Stomach (tissue), 8 donors: ENCODE measurements at regions not wholly inside any gene's neighbourhood (a gene's known extent, or its start where the extent isn't known, plus 50 kb on each side); places are given as distances from the start of the nearest gene placed in this dataset.

Experiments used
- DNase-seq, 2 donors: peaks; one replicate each; pipeline versions ENCODE4 v3.0.0 to v3.0.0-alpha.2; 2013 to 2019
- H3K27ac ChIP-seq, 5 donors: fragments of 200-600 bp in 4 of 5; sonication (generic) in 4 of 5; one replicate each; pipeline ENCODE4 v1.5.1; 2013 to 2019; ENCODE audit warnings: mild to moderate bottlenecking in 1 of 5, moderate library complexity in 1 of 5
- H3K27me3 ChIP-seq, 3 donors: fragments of 200-600 bp; sonication (generic); one replicate each; pipeline ENCODE4 v1.5.1; 2017 to 2019; ENCODE audit warnings: mixed run types in 1 of 3
- H3K36me3 ChIP-seq, 4 donors: fragments of 200-600 bp; sonication (generic); 1 replicate in 3 of 4; 2 replicates in 1 of 4; pipeline ENCODE4 v1.5.1; 2016 to 2019
- H3K4me1 ChIP-seq, 4 donors: fragments of 200-600 bp; sonication (generic); one replicate each; pipeline ENCODE4 v1.5.1; 2016 to 2019
- H3K4me3 ChIP-seq, 4 donors: fragments of 200-600 bp; sonication (generic) in 3 of 4; one replicate each; pipeline ENCODE4 v1.5.1; 2016 to 2019; ENCODE audit warnings: mild to moderate bottlenecking in 1 of 4
- H3K9me3 ChIP-seq, 4 donors: fragments of 200-600 bp; sonication (generic); one replicate each; pipeline ENCODE4 v1.5.1; 2016 to 2019
- EP300 ChIP-seq: sonication (generic); formaldehyde crosslinking; IDR thresholded peaks from one replicate; pipeline ENCODE4 v1.6.1; 2017; ENCODE audit warnings: antibody characterized with exemption
- POLR2A ChIP-seq, 4 donors: fragments of 450-650 bp; IDR thresholded peaks; one replicate each; pipeline ENCODE4 v1.6.1; 2016; ENCODE audit warnings: antibody characterized with exemption in 4 of 4, control low read depth in 2 of 4, mild to moderate bottlenecking in 1 of 4, moderate library complexity in 1 of 4
- POLR2AphosphoS5 ChIP-seq, 3 donors: sonication (generic); formaldehyde crosslinking; IDR thresholded peaks; one replicate each; pipeline ENCODE4 v1.6.1; 2016; ENCODE audit warnings: antibody characterized with exemption in 3 of 3
- WGBS, 5 donors: extraction: QIAGEN DNeasy Blood & Tissue Kit in 3 of 5; methylation state at CpG; one replicate each; pipeline versions ENCODE4 v1.1.5 to v1.1.7; 2013 to 2018; 5-methylcytosine and 5-hydroxymethylcytosine counted together
- intact Hi-C: fragments of 100-400 bp; cut with DNase I; formaldehyde crosslinking; loops from one replicate; pipeline ENCODE4 v1.15.1; 2023; ENCODE audit warnings: low total_unique reads
- TF ChIP-seq, protein P1 (sequence below), 7 experiments: fragments of 450-650 bp in 4 of 7; fragments of 200-600 bp in 3 of 7; sonication (generic) in 3 of 7; IDR thresholded peaks; one replicate each; pipeline ENCODE4 v1.5.1; 2016 to 2019; ENCODE audit warnings: antibody characterized with exemption in 7 of 7, control low read depth in 2 of 7, mild to moderate bottlenecking in 1 of 7
- donor health status: healthy with polysubstance abuse.
- donor health status: Bipolar disorder and iron deficiency.
- donor health status: healthy.

DNA sequence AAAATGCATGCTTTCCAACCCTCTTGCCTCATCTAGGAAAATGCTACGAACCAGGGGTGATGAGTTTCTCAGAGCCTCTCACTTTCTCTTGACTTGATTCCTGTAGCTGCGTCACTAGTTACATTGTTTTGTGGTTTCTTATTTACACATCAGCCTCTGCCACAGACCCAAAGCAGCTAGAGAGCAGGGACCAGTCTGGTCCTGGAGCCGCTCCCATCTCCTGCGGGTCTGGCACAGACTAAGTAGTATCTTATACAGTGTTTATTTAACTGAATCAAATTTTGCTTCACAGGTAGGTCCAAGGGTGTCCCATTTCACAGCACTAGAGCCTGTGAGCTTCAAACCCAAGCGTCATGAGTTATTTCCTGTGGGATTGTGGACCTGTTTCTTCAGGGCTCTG, 310.5 kb downstream of the MYCN start:
- Histone ChIP-seq H3K36me3 (no peaks in the 10 kb centered on the region), H3K27me3 (peaks cover 0 to 11% (median 0%) of the 10 kb centered on the region in 3 donors), H3K9me3 (peaks cover 0 to 3% (median 0%) of the 10 kb centered on the region in 4 donors), H3K4me3 (no peak overlapping the region), H3K27ac (no peak overlapping the region), H3K4me1 (no peaks in the 10 kb centered on the region)
- WGBS, 5 donors, result 27 to 59% (median 57%) methylated on average over 5 of the region's 5 CpGs
- TF ChIP-seq POLR2AphosphoS5 (IDR thresholded peaks at IDR 0.05), result no peak
- TF ChIP-seq POLR2A (IDR thresholded peaks at IDR 0.05), result no peak
- TF ChIP-seq, protein P1, sequence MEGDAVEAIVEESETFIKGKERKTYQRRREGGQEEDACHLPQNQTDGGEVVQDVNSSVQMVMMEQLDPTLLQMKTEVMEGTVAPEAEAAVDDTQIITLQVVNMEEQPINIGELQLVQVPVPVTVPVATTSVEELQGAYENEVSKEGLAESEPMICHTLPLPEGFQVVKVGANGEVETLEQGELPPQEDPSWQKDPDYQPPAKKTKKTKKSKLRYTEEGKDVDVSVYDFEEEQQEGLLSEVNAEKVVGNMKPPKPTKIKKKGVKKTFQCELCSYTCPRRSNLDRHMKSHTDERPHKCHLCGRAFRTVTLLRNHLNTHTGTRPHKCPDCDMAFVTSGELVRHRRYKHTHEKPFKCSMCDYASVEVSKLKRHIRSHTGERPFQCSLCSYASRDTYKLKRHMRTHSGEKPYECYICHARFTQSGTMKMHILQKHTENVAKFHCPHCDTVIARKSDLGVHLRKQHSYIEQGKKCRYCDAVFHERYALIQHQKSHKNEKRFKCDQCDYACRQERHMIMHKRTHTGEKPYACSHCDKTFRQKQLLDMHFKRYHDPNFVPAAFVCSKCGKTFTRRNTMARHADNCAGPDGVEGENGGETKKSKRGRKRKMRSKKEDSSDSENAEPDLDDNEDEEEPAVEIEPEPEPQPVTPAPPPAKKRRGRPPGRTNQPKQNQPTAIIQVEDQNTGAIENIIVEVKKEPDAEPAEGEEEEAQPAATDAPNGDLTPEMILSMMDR (IDR thresholded peaks at IDR 0.05), result no peak
- no peak for TF ChIP-seq EP300
- intact Hi-C loops, result no loop called here
- DNase-seq, result peak in 1 of 2 donors; percentile 47

DNA sequence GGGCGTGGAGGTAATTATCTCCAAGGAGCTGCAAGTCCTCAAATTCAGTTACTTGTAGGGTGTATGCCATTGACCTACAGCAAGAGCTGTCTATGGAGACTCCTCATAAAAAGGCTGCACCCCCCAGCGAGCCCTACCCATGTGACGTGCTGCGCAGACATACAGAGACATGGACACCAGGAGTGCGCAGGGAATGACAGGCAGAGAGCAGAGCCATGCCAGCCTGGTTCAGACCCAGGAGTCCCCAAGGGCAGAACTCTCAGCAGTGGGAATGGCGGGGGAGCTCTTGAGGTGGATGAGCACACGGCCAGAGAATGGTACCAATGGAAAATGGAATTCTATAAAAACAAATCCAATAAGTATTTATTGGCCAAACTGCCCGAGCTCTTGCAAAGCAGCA, 310.1 kb downstream of the MYCN start:
- no peak for TF ChIP-seq EP300
- TF ChIP-seq, protein P1 (IDR thresholded peaks at IDR 0.05), result no peak
- no peak for TF ChIP-seq POLR2AphosphoS5 (IDR thresholded peaks at IDR 0.05)
- TF ChIP-seq POLR2A (IDR thresholded peaks at IDR 0.05), result no peak
- intact Hi-C loops, result no loop called here
- H3K36me3 ChIP-seq, result no peaks in the 10 kb centered on the region
- no peak for DNase-seq
- H3K27ac ChIP-seq, result no peak overlapping the region
- H3K4me3 ChIP-seq, result no peak overlapping the region
- no peaks in the 10 kb centered on the region for H3K4me1 ChIP-seq
- WGBS, 5 donors, result 81 to 90% (median 87%) methylated on average over 7 to 8 of the region's 8 CpGs
- H3K9me3 ChIP-seq, result peaks cover 0 to 3% (median 0%) of the 10 kb centered on the region in 4 donors
- peaks cover 0 to 11% (median 0%) of the 10 kb centered on the region in 3 donors for H3K27me3 ChIP-seq

DNA sequence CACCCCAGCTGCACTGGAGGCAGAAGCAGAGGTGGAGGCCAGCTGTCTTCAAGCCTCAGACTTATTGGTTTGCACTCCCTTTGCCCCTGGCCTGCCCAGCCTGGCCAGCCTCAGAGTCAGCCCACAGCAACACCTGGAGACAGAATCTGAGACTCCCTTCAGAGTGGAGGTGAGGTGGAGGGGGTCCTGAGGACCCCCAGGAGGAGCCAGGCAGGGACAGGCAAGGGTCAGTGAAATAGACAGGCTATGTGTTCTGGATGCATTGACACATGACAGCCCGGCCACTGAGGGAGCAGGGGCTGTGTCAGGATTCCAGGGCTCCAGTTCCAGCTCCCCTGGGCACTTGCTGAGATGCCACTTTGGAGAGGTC, 309.7 kb downstream of the MYCN start:
- 90 to 100% (median 92%) methylated on average over 1 of the region's 1 CpG; no CpG with 5 or more reads in 1 of the 5 donors for WGBS, 5 donors
- intact Hi-C loops, result no loop called here
- Histone ChIP-seq H3K27me3 (peaks cover 0 to 11% (median 0%) of the 10 kb centered on the region in 3 donors), H3K27ac (no peak overlapping the region), H3K36me3 (no peaks in the 10 kb centered on the region), H3K9me3 (peaks cover 0 to 3% (median 0%) of the 10 kb centered on the region in 4 donors), H3K4me3 (no peak overlapping the region), H3K4me1 (no peaks in the 10 kb centered on the region)
- no peak for DNase-seq
- no peak for TF ChIP-seq POLR2AphosphoS5 (IDR thresholded peaks at IDR 0.05)
- TF ChIP-seq EP300, result no peak
- TF ChIP-seq POLR2A (IDR thresholded peaks at IDR 0.05), result no peak
- TF ChIP-seq, protein P1 (IDR thresholded peaks at IDR 0.05), result no peak

DNA sequence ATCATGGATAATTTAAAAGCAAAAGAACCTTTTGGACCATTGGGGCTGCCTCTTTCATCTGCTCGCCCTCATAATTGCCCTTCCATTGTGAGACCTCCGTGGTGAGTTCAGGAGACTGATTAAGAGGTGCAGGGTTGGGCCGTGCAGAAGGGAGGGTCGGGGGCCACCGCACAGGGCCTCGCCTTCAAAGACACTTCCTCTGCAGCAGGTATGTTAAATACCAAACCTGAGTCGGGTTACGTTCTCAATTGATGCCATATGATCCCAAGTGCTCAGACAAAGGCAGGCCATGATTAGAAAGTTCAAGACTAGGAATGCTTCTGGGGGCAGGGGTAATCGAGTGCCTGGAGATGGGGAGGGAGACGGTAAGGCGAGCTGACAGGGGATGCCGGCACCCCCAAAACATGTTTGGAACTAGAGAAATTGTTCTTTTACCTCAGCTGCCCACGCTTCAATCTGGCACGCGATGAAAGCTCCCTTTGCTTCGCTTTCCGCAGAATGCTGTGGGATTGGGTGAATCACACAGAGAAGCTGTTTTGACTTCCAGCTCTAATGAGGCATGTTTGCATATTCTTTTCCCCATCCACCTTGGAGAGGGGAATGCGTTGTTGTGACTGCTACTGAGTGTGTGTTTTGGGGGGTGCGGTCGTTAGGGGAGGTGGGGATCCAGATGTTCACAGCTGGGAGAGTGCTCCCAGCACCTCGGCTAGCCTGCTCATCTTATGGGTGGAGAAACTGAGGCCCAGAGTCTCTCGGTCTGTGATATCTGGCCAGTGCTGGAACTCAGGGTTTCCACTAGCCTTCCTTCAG, 309.1 kb downstream of the MYCN start:
- DNase-seq, result no peak
- Histone ChIP-seq H3K36me3 (no peaks in the 10 kb centered on the region), H3K27me3 (peaks cover 0 to 11% (median 0%) of the 10 kb centered on the region in 3 donors), H3K4me3 (no peak overlapping the region), H3K4me1 (no peaks in the 10 kb centered on the region), H3K27ac (no peak overlapping the region), H3K9me3 (peaks cover 0 to 3% (median 0%) of the 10 kb centered on the region in 4 donors)
- intact Hi-C loops, result no loop called here
- no peak for TF ChIP-seq EP300
- TF ChIP-seq POLR2AphosphoS5 (IDR thresholded peaks at IDR 0.05), result no peak
- TF ChIP-seq, protein P1 (IDR thresholded peaks at IDR 0.05), result no peak
- no peak for TF ChIP-seq POLR2A (IDR thresholded peaks at IDR 0.05)
- WGBS, 5 donors, result 80 to 84% (median 82%) methylated on average over 17 to 22 of the region's 22 CpGs
